GM21529 (cell line): ENCODE measurements at regions not wholly inside any gene's neighbourhood (a gene's known extent, or its start where the extent isn't known, plus 50 kb on each side); places are given as distances from the start of the nearest gene placed in this dataset.
"Not testable (repeated sequence)": the region's sequence is repeated elsewhere in the genome, so short reads cannot be mapped to it uniquely, and the experiment has no call there.

ENCODE experiments used
- ATAC-seq: cut with Tn5 transposase; IDR thresholded peaks from one replicate; pipeline ENCODE4 v1.9.1; 2021; ENCODE audit not compliant: unreplicated experiment

- ATAC-seq: no peak
Observed at GRCh38 chr10:9061871-9062270, 1007.4 kb downstream of the GATA3 start.

- no peak for ATAC-seq
Observed at GRCh38 chr10:9066152-9066551, 1011.7 kb downstream of the GATA3 start.

- ATAC-seq: no peak
Observed at GRCh38 chr10:9068003-9068402, 1013.5 kb downstream of the GATA3 start.

- no peak for ATAC-seq
Observed at GRCh38 chr10:9069136-9069535, 1014.6 kb downstream of the GATA3 start.

- ATAC-seq: no peak
Observed at GRCh38 chr10:9075420-9075819, 1020.9 kb downstream of the GATA3 start.

- ATAC-seq: no peak
Observed at GRCh38 chr10:9076066-9076465, 1021.6 kb downstream of the GATA3 start.

- ATAC-seq: no peak
Observed at GRCh38 chr10:9081253-9081652, 1026.8 kb downstream of the GATA3 start.

GRCh38 chr10:9081961-9082360 is 1027.5 kb downstream of the GATA3 start:
- ATAC-seq: no peak

- ATAC-seq: no peak
Observed at GRCh38 chr10:9091530-9092093, 1037.1 kb downstream of the GATA3 start.

- ATAC-seq: no peak
Observed at GRCh38 chr10:9096288-9096687, 1041.8 kb downstream of the GATA3 start.

GRCh38 chr10:9097206-9097990 is 1042.9 kb downstream of the GATA3 start:
- ATAC-seq: no peak

GRCh38 chr10:9097991-9098306 is 1043.5 kb downstream of the GATA3 start:
- no peak for ATAC-seq

- ATAC-seq: no peak
Observed at GRCh38 chr10:9102026-9102425, 1047.5 kb downstream of the GATA3 start.

GRCh38 chr10:9103301-9103700 is 1048.8 kb downstream of the GATA3 start:
- no peak for ATAC-seq

GRCh38 chr10:9111976-9112375 is 1057.5 kb downstream of the GATA3 start:
- no peak for ATAC-seq

GRCh38 chr10:9126728-9127127 is 1072.2 kb downstream of the GATA3 start:
- no peak for ATAC-seq

- ATAC-seq: no peak
Observed at GRCh38 chr10:9137368-9137767, 1082.9 kb downstream of the GATA3 start.

- ATAC-seq: not testable (repeated sequence)
Observed at GRCh38 chr10:9138829-9139228, 1084.3 kb downstream of the GATA3 start.

GRCh38 chr10:9140373-9140772 is 1085.9 kb downstream of the GATA3 start:
- no peak for ATAC-seq

- ATAC-seq: no peak
Observed at GRCh38 chr10:9147475-9147874, 1093.0 kb downstream of the GATA3 start.

GRCh38 chr10:9149134-9149533 is 1094.6 kb downstream of the GATA3 start:
- ATAC-seq: no peak

- not testable (repeated sequence) for ATAC-seq
Observed at GRCh38 chr10:9153057-9153456, 1098.6 kb downstream of the GATA3 start.

- no peak for ATAC-seq
Observed at GRCh38 chr10:9157656-9158055, 1103.2 kb downstream of the GATA3 start.
